NCI-H187 (cell line): ENCODE measurements at regions not wholly inside any gene's neighbourhood (a gene's known extent, or its start where the extent isn't known, plus 50 kb on each side); places are given as distances from the start of the nearest gene placed in this dataset.
"Not testable (repeated sequence)": the region's sequence is repeated elsewhere in the genome, so short reads cannot be mapped to it uniquely, and the experiment has no call there.

Experiments used
- DNase-seq, 2 experiments: peaks; one replicate each; lab custom pipeline; 2025; lab: John Stamatoyannopoulos, UW

DNA sequence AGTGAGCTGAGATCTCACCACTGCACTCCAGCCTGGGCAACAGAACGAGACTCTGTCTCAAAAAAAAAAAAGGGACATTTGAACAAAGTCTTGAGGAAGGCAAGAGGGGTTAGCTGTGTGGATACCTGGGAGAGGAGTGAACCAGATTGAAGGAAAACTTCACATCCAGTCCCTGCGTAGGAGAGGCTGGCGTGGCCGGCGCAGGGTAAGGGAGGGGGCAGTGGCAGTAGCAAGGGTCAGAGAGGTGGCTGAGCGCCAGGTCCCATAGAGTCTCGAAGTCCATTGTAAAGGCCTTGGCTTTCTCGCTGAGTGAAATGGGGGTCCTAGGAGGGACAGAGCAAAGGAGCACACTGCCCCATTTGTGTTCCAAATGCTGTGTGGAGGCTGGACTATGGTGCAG, 171.8 kb upstream of the WSCD1 start:
- no peak for DNase-seq

DNA sequence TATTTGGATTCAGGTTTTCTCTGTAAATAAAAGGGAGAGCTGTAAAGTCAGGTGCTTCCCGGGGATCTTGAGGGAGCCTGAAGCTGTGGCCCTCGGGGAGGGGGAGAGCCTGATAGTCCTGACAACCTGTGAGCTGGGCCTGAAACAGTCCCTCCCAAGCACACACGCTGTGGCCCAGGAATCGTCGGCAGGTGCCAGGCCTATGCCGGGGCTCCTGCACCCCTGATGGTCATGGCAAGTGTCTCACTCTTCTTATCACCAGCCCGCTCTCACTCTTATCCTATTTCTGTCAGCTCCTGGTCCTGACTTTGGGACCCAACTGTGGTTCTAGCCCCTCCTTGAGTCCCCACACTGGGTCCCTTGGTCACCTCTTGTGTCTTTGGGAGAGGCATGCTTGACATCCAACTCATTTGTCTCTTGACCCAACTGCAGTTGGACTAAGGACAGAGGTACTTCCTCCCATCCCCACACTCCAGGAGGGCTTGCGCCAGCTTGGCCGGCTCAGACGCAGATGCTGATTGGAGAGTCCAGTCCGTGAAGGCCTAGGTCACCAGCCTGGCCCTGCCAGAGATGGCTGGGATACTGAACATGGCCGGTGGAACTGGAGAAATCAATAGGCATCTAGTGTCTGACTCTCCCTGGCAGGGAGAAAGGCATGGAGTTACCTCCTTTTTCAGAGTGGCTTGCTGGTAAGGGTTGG, 170.5 kb upstream of the WSCD1 start:
- no peak for DNase-seq

DNA sequence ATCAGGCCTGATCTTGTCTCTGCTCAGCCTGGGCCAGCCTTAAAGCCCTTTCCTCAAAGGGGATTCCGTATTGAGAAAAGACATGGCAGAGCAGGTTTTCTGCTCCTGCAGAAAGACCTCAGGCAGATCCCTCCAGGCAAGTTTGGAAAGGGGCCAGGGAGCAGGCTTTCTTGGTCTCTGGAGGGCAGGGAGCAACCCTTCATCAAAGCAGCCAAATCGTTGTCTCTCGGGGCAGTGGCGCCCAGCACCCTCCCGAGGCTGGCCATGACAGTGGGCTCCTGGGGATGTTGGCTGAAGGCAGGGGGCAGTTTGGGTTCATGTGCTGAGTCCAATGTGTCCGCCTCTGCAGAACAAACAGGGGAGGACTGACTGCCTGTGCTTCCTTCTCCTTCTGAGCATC, 168.4 kb upstream of the WSCD1 start:
- DNase-seq, result no peak

DNA sequence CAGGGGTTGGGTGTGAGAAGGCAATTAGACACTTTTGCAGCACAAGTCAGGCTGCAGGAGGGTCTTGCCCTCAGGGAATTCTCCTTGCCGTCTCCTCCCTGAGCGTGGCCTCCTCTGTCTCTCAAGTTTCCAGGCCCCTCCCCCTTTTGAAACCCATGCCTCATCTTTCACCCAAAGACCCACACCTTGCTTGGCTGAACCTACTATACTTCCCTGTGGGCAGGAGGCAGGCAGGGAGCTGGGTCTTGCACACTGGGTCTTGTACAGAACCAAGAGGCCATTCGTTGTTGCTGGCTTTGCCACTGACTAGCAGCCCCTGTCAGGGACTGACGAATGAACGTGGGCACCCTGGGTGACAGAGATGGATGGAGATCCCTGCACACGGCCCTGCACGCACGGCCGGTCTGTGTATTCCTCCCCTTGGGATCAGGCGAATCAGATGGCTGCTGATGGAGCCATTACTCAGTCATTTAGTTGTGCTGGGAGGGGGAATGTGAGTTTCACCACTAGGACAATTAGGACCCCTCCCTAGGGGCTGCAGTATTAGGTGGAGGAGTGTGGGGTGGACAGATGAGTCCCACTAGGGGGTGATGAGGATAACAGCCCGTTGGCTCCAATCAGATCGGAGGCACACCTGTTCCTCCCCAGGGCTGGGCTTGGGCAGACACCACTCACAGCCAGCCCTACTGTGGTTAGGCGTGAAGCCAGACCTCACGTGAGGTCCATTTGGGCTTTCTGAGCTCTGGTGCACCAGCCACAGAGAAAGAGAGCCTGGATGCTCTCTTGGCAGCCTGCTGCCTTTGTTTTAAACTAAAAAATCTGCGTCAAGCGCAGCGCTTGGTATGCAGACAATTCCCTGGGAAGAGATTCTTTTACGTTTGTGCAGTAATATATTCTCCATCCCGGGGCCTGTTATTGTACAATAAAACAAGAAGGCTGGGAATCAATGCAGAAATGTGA, 167.7 kb upstream of the WSCD1 start:
- no peak for DNase-seq

DNA sequence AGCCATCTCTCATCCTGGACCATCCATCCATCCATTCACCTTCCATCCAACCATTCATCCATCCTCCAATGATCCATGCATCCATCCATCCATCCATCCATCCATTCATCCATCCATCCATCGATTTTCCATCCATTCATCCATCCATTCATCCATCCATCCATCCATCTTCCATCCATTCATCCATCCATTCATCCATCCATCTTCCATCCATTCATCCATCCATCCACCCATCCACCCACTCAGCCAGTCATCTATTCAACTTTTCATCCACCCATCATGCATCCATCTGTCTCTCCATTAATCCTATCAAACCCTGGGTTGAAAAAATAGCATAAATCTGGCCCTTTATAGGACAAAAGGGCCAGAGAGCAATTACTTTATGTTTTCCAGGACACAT, 158.3 kb upstream of the WSCD1 start:
- DNase-seq, result no peak

GRCh38 chr17:5913032-5913531, 157.1 kb upstream of the WSCD1 start:
- no peak for DNase-seq

DNA sequence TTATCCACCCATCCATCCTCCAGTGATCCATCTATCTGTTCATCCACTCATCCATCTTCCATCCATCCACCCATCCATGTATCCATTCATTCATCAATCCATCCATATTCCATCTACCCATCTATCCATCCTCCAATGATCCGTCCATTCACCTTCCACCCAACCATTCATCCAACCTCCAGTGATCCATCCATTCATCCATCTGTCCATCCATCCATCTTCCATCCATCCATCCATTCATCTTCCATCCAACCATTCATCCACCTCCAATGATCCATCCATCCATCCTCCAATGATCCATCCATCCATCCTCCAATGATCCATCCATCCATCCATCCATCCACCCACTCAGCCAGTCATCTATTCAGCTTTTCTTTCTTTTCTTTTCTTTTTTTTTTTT, 156.5 kb upstream of the WSCD1 start:
- DNase-seq, result no peak

DNA sequence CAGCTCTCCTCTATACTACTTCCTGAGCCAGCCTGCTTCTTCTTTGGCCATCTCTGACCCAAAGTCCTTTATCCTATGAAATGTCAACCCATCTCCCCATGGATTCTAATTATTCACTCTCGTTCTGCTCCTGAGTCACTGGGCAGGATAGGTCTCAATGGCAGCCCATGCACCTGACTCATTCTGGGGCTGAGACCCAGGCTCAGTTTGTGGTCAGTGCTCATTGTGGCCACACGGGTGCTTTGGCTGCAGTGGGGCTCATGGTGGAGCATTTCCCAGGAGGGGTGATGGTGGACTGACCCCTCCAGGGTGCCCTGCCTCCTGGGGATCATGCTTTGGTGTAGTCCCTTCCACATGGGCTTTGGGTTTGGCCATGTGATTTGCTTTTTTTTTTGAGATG, 154.8 kb upstream of the WSCD1 start:
- DNase-seq, result no peak

DNA sequence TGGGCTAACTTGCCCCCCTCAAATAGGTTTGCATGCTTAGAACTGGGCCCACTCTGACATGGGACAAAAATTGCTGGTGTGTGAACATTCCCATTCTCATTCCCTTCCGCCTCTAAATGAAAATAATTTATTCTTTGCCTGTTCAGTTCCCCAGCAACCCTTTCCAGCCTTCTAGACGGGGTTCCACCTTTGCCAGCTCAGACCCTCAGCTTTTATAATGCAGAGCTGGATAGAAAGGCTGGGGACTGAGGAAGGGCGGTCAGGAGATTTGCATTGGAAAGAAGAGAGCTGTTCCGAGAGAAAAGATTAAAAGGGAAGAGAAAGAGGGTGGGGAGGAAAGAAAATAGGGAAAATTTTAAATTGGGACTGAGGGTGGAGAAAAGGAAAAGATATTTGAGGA, 151.1 kb upstream of the WSCD1 start:
- DNase-seq, result no peak

DNA sequence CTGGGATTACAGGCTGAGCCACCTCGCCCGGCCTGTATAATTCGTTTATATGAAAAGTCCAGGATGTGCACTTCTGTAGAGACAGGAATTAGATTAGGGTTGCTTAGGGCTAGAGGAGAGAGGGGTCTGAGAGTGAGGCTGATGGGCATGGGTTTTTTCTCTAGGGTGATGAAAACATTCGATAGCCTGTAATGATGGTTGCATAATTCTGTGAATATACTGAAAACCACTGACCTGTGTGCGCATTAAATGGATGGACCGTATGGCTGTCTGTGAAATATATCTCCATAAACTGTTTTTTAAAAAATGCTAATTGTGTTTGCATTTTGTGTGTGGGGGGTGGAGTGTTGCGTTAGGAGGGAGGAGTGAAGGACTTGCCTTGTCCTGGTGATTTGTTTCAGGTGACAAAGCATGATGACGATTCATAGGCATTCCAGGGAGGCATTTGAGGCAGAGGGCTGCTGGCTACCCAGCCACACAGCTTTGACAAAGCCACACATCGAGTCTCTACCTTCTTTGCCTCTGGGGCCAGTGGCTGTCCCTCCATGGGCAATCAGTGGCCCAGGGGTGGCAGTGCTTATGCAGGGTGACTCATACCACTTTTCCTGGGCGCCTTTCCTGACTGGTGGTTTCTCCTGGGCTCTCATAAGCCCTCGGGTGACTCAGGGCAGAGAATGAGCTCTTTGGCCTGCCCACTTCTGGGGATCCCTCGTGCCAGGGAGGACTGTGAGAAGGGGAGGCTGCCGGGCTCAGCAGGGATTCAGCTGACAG, 148.5 kb upstream of the WSCD1 start:
- no peak for DNase-seq

GRCh38 chr17:5922476-5922875, 147.7 kb upstream of the WSCD1 start:
- peak in 1 of 2 experiments; percentile 35 for DNase-seq

- DNase-seq, result no peak
Observed at GRCh38 chr17:5929721-5930120, 140.5 kb upstream of the WSCD1 start.

GRCh38 chr17:5930555-5930954, 139.6 kb upstream of the WSCD1 start:
- not testable (repeated sequence) for DNase-seq

DNA sequence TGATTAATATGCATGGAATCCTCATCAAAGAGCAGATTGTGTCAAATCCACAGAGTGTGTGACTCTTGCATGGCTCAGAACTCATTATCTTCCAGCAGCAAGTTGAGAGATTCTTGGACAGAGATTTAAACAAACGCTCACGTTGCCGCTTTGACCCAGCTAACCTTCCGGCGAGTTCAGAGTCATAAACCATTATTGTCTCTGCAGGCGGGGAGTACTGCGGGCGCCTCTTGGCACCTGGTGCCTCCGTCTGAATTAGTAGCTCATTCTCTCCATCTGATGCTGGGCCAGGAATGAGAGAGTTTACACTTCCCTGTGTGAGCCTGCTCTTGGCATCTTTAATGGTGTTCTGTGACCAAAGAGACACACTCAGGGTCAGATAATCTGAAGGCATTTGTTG, 138.6 kb upstream of the WSCD1 start:
- DNase-seq, result no peak

DNA sequence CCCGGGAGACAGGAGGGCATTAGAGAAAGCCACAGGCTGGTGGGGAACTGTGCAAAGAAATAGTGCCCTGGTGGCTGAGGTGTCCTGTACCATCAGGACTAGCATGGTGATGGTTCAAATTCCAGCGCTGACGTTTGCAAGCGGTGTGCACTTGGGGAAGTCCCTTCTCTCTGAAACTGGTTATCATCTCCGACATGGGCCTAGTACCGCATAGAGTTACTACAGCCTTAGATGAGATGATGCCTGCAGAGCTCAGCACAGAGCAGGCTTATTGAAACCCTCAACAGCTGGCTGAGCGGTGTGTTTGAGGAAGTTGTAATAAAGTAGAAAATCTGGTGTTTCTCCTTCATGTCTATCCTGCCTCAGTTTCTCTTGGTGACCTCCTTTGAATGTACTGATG, 136.7 kb upstream of the WSCD1 start:
- DNase-seq, result no peak

GRCh38 chr17:5941258-5941657, 128.9 kb upstream of the WSCD1 start:
- no peak for DNase-seq

- DNase-seq, result no peak
Observed at GRCh38 chr17:5942687-5943086, 127.5 kb upstream of the WSCD1 start.

- DNase-seq, result no peak
Observed at GRCh38 chr17:5943232-5943631, 126.9 kb upstream of the WSCD1 start.

DNA sequence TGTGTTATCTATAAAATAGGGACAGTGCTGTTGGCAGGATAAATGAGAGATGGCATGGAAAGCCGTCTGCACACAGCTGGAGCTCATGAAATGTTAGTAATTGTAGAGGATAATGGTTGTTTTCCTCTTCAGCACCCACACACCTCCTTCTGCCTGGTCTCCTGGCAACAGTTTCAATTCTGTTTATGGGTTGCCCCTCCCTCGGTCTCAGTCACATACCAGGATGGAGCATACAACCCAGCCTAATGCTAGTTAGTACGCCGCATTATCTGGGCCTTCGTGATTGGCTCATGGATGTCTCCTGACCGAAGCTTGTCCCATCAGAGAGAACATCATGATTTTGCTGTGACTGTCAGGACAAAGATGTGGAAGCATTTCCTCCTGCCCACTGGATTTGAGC, 126.2 kb upstream of the WSCD1 start:
- DNase-seq, result no peak

DNA sequence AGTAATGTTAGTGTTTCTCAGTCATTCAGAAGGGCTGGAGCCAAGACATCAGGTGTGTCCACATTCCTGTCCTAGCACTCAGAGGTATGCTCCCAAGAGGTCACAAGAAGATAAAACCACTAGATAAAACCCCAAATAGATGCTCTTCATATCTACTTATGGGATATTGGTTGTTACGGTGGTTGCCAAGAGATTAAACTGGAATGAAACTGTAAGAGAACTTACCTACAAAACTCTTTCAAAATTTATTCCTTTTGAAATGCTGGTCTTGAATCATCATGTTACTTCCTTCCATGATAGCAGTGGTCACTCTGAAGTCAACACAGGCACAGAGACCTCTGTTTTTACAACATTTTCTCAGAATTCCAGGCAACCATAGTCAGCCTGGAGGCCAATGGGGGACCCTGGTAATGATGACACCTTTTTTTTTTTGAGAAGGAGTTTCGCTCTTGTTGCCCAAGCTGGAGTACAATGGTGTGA, 122.4 kb upstream of the WSCD1 start:
- DNase-seq, result no peak

DNA sequence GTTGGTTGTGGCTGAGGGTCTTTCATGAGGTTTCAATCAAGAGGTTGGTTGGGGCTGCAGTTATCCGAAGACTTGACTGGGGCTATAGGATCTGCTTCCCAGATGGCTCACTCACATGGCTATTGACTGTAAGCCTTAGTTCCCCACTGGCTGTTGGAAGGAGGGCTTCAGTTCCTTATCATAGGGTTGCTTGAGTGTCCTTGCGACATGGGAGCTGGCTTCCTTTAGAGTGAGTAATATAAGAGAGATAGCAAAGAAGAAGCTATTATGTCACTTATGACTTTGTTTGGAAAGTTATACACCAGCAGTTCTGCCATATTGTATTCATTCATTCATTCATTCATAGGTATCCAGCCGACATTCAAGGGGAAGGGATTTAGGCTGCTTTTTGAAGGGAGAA, 121.4 kb upstream of the WSCD1 start:
- no peak for DNase-seq

DNA sequence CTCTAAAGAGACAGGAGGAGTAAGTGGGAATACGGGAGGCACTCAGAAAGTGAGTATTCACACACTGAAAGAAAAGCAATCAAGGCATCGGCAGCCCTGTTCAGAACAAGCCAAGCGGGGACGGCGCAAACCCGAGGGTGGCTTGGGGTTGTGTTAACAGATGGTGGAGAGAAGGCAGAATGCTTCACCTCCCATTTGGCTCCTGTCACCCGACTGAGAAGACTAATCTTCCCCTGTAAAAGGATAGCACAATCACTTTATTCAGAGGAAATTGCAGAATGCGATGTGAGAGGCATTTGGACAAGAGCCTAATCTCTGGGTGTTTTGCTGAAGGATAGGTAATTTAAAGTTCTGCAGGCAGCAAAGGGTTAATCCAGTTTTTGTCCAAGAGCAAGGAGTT, 119.3 kb upstream of the WSCD1 start:
- no peak for DNase-seq
